OCI-LY3 (cell line): ENCODE measurements at regions not wholly inside any gene's neighbourhood (a gene's known extent, or its start where the extent isn't known, plus 50 kb on each side); places are given as distances from the start of the nearest gene placed in this dataset.
"Not testable (repeated sequence)": the region's sequence is repeated elsewhere in the genome, so short reads cannot be mapped to it uniquely, and the experiment has no call there.

Experiments
- H2AFZ ChIP-seq: fragments of 200-600, 300-600 bp; shearing (Covaris generic); 2 replicates; pipeline ENCODE4 v1.6.0; 2014; ENCODE audit warnings: antibody characterized with exemption, low read depth, low read length
- H3K27ac ChIP-seq: fragments of 200-600, 300-600 bp; sonication (generic); 2 replicates; pipeline ENCODE4 v1.5.1; 2014; ENCODE audit warnings: mild to moderate bottlenecking, low read length, moderate library complexity, mixed read lengths
- H3K27me3 ChIP-seq: fragments of 200-600, 300-600 bp; sonication (generic); 2 replicates; pipeline ENCODE4 v1.6.1; 2014; ENCODE audit warnings: low read depth, low read length, mixed read lengths
- H3K36me3 ChIP-seq: fragments of 200-600, 300-600 bp; sonication (generic); replicated peaks from 2 replicates; pipeline ENCODE3; 2014; ENCODE audit warnings: low read depth, low read length, mixed read lengths
- H3K4me1 ChIP-seq: fragments of 300-600, 200-600 bp; sonication (generic); 2 replicates; pipeline ENCODE4 v1.6.1; 2014; ENCODE audit warnings: low read length, mixed read lengths
- H3K4me2 ChIP-seq: fragments of 200-600, 300-600 bp; sonication (generic); 2 replicates; pipeline ENCODE4 v1.6.1; 2014; ENCODE audit warnings: low read length, mixed read lengths
- H3K4me3 ChIP-seq: fragments of 300-600, 200-600 bp; sonication (generic); 2 replicates; pipeline ENCODE4 v1.5.1; 2014; ENCODE audit warnings: antibody characterized with exemption, mild to moderate bottlenecking, low read length, moderate library complexity
- H3K79me2 ChIP-seq: fragments of 300-600, 200-600 bp; shearing (Covaris generic); 2 replicates; pipeline ENCODE4 v1.6.1; 2014; ENCODE audit warnings: mild to moderate bottlenecking, low read length, mixed read lengths
- H3K9ac ChIP-seq: fragments of 300-600, 200-600 bp; shearing (Covaris generic); 2 replicates; pipeline ENCODE4 v1.6.0; 2014; ENCODE audit warnings: mild to moderate bottlenecking, low read length, moderate library complexity
- H3K9me3 ChIP-seq: fragments of 200-600, 300-600 bp; shearing (Covaris generic); 2 replicates; pipeline ENCODE4 v1.6.1; 2014; ENCODE audit warnings: low read length, mixed read lengths; ENCODE audit not compliant: insufficient read depth
- H4K20me1 ChIP-seq: fragments of 200-600, 300-600 bp; sonication (generic); 2 replicates; pipeline ENCODE4 v1.6.1; 2016; ENCODE audit warnings: low read length, mixed read lengths; ENCODE audit not compliant: insufficient read depth
- CTCF ChIP-seq: fragments of 200-600, 300-600 bp; sonication (generic); IDR thresholded peaks from 2 replicates; pipeline ENCODE4 v1.5.1; 2014; ENCODE audit warnings: antibody characterized with exemption, low read length, low read depth
- EZH2phosphoT487 ChIP-seq: fragments of 200-600 bp; shearing (Covaris generic); IDR thresholded peaks from 2 replicates; pipeline ENCODE4 v1.6.1; 2018; ENCODE audit warnings: antibody characterized with exemption, mixed run types, low read depth

- Histone ChIP-seq H3K4me3 (no peak overlapping the region), H3K27ac (no peak overlapping the region), H3K27me3 (0 out of 2 replicates have a peak, but pooled peaks cover 3% of the 10 kb centered on the region), H3K4me1 (no peaks in the 10 kb centered on the region), H3K9ac (no peak overlapping the region), H3K4me2 (no peak overlapping the region), H3K9me3 (no peaks in the 10 kb centered on the region), H2AFZ (no peak overlapping the region), H3K79me2 (no peaks in the 10 kb centered on the region), H3K36me3 (no peaks in the 10 kb centered on the region), H4K20me1 (no peaks in the 10 kb centered on the region)
- TF ChIP-seq EZH2phosphoT487 (no peak), CTCF (no peak)
These were observed 245.4 kb upstream of the HDAC4 start for GRCh38 chr2:239646184-239646583.

GRCh38 chr2:239644594-239644993, 243.8 kb upstream of the HDAC4 start:
- not testable (repeated sequence) for H3K27ac ChIP-seq, H3K4me2 ChIP-seq, H3K27me3 ChIP-seq, H3K9ac ChIP-seq, H3K9me3 ChIP-seq, H3K79me2 ChIP-seq, H2AFZ ChIP-seq, H3K4me1 ChIP-seq, H3K36me3 ChIP-seq, H4K20me1 ChIP-seq, H3K4me3 ChIP-seq

- no peaks in the 10 kb centered on the region for H3K79me2 ChIP-seq
- H3K27ac ChIP-seq: no peak overlapping the region
- H2AFZ ChIP-seq: no peak overlapping the region
- H3K9me3 ChIP-seq: no peaks in the 10 kb centered on the region
- H3K9ac ChIP-seq: no peak overlapping the region
- TF ChIP-seq CTCF: no peak
- TF ChIP-seq EZH2phosphoT487: no peak
- H3K27me3 ChIP-seq: no peaks in the 10 kb centered on the region
- no peak overlapping the region for H3K4me2 ChIP-seq
- H3K4me1 ChIP-seq: no peaks in the 10 kb centered on the region
- no peak overlapping the region for H3K4me3 ChIP-seq
- no peaks in the 10 kb centered on the region for H3K36me3 ChIP-seq
- no peaks in the 10 kb centered on the region for H4K20me1 ChIP-seq
These were observed 243.2 kb upstream of the HDAC4 start for GRCh38 chr2:239644011-239644410.

- no peak overlapping the region for H3K4me3 ChIP-seq
- TF ChIP-seq CTCF: no peak
- TF ChIP-seq EZH2phosphoT487: no peak
These were observed 241.7 kb upstream of the HDAC4 start for GRCh38 chr2:239642406-239643004.

DNA sequence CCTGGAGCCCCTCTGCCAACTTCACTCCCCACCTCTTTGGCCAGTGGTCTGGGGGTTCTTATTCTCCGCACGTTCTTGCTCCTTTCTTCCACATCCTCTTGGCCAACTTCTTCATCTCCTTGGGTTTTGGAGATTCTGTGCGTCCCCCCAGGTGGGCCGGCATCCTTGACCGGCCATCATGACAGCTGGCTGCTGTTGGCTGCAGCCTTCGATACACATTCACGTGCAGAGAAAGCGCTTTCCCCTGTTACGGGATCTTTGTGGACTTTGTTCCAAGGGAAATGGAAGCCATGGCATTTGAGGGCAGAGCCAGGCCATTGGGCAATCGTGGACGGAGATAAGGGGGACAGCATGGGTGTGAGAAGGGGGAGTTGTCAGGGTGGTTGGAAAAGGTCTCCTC, 241.1 kb upstream of the HDAC4 start:
- not testable (repeated sequence) for H3K36me3 ChIP-seq, H4K20me1 ChIP-seq, H3K4me1 ChIP-seq, H3K27me3 ChIP-seq, H2AFZ ChIP-seq, H3K4me3 ChIP-seq, H3K27ac ChIP-seq, H3K79me2 ChIP-seq, H3K9me3 ChIP-seq, H3K9ac ChIP-seq, H3K4me2 ChIP-seq

More at GRCh38 chr2:239642406-239643004, 241.7 kb upstream of the HDAC4 start:
- H2AFZ ChIP-seq: no peak overlapping the region
- H4K20me1 ChIP-seq: no peaks in the 10 kb centered on the region
- H3K27me3 ChIP-seq: no peaks in the 10 kb centered on the region
- H3K4me1 ChIP-seq: no peaks in the 10 kb centered on the region
- no peak overlapping the region for H3K4me2 ChIP-seq
- H3K79me2 ChIP-seq: no peaks in the 10 kb centered on the region
- H3K9me3 ChIP-seq: no peaks in the 10 kb centered on the region
- no peak overlapping the region for H3K27ac ChIP-seq
- no peaks in the 10 kb centered on the region for H3K36me3 ChIP-seq
- H3K9ac ChIP-seq: no peak overlapping the region
